Activated CD4-positive, alpha-beta T cell treated with anti-CD3 and anti-CD28 coated beads, Interleukin-2, amount 10 ng/mL, durations not matched to agents 7 days and 5 days (primary cell): ENCODE measurements at regions not wholly inside any gene's neighbourhood (a gene's known extent, or its start where the extent isn't known, plus 50 kb on each side); places are given as distances from the start of the nearest gene placed in this dataset.

Experiments used
- CTCF ChIA-PET: fragments of 350-600 bp; sonication (Branson Sonifier 250); formaldehyde crosslinking; loops from one replicate; lab custom pipeline; 2021; ENCODE audit warnings: antibody characterized with exemption; lab: Charles Lee
- POLR2A ChIA-PET: fragments of 350-600 bp; sonication (Branson Sonifier 250); formaldehyde crosslinking; loops from one replicate; lab custom pipeline; 2021; ENCODE audit warnings: antibody characterized with exemption; lab: Charles Lee
- DNase-seq: peaks from one replicate; pipeline ENCODE4 v3.0.0-alpha.2; 2020
- H3K27ac Mint-ChIP-seq: one replicate; pipeline ENCODE4 v1.8.0; 2021; ENCODE audit warnings: mild to moderate bottlenecking, moderate library complexity, mixed read lengths
- H3K27me3 Mint-ChIP-seq: one replicate; pipeline ENCODE4 v1.8.0; 2021; ENCODE audit warnings: mixed read lengths
- H3K36me3 Mint-ChIP-seq: one replicate; pipeline ENCODE4 v1.8.0; 2021; ENCODE audit warnings: low read depth, mixed read lengths
- H3K4me1 Mint-ChIP-seq: one replicate; pipeline ENCODE4 v1.8.0; 2021; ENCODE audit warnings: mixed read lengths
- H3K4me3 Mint-ChIP-seq: one replicate; pipeline ENCODE4 v1.8.0; 2021; ENCODE audit warnings: mild to moderate bottlenecking, moderate library complexity, mixed read lengths
- H3K9me3 Mint-ChIP-seq: one replicate; pipeline ENCODE4 v1.8.0; 2021; ENCODE audit warnings: mixed read lengths

DNA sequence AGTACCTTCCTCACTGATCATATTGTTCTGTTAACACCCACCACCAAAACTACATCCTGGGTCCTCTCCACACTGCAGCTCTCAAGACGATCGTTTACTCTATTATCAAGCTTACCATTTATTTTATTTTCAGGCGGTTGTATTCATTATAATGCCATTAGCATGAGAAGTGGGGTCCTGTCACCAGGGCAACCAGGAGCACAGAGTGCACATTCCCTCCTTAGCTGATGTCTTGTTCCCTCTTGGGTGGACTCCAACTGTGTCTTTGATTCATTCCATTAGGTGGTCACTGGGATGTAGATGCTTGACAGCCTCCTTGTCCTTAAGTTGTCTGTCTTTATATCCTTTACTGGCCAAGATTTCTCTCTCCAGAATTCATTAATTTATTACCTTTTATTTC lies 965.9 kb upstream of the EEF2KMT start:
- ChIA-PET CTCF (no interaction called here), POLR2A (no interaction called here)
- peaks cover 4% of the 10 kb centered on the region for H3K9me3 Mint-ChIP-seq

DNA sequence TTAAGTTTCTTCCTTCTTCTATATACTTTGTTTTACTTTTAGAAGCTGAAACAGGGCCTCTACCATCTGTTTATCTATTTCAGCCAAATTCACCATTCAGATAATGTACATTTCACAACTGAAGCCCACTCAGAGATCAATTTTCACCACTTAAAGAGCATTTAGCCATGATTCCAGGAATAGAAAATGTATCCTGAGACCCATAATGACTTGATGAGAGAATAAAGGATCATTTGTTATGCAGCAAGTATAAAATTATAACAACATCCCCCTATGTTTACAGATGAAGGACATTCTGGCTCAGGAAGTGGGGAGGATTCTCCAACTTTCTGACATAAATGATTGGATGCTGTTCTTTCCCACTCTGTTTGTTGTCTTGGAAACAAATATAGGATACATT lies 962.1 kb upstream of the EEF2KMT start:
- Mint-ChIP-seq H3K36me3 (no peaks in the 10 kb centered on the region), H3K4me3 (no peak overlapping the region), H3K4me1 (no peaks in the 10 kb centered on the region), H3K9me3 (no peaks in the 10 kb centered on the region), H3K27me3 (no peaks in the 10 kb centered on the region), H3K27ac (no peak overlapping the region)
- ChIA-PET POLR2A (no interaction called here), CTCF (no interaction called here)
- DNase-seq, result no peak

More for the DNA sequence above, 965.9 kb upstream of the EEF2KMT start:
- Mint-ChIP-seq H3K27ac (no peak overlapping the region), H3K4me1 (no peaks in the 10 kb centered on the region), H3K4me3 (no peak overlapping the region), H3K27me3 (no peaks in the 10 kb centered on the region), H3K36me3 (no peaks in the 10 kb centered on the region)
- DNase-seq, result no peak

DNA sequence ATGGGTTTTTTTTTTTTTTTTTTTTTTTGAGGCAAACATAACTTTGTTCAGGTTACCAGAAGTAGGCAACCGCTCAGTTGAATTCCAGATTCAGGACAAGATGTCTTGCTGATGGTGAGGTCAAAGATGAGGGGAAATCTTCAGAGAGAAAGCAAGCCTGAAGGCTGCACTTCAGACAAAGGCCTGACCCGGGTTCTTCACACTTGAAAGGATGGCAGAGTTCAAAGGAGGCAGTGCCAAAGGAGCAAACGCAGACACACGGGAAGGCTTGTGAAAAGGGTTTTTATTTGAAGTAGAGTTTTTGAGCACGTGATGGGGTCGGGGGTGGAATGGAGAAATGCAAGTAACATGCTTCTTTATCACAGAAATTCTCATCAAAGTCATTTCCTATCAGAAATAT lies 960.2 kb upstream of the EEF2KMT start:
- POLR2A ChIA-PET, result no interaction called here
- no peak overlapping the region for H3K4me3 Mint-ChIP-seq
- no peaks in the 10 kb centered on the region for H3K36me3 Mint-ChIP-seq
- no peaks in the 10 kb centered on the region for H3K9me3 Mint-ChIP-seq
- no peaks in the 10 kb centered on the region for H3K4me1 Mint-ChIP-seq
- no peak for DNase-seq
- CTCF ChIA-PET, result no interaction called here
- H3K27me3 Mint-ChIP-seq, result no peaks in the 10 kb centered on the region
- no peak overlapping the region for H3K27ac Mint-ChIP-seq

DNA sequence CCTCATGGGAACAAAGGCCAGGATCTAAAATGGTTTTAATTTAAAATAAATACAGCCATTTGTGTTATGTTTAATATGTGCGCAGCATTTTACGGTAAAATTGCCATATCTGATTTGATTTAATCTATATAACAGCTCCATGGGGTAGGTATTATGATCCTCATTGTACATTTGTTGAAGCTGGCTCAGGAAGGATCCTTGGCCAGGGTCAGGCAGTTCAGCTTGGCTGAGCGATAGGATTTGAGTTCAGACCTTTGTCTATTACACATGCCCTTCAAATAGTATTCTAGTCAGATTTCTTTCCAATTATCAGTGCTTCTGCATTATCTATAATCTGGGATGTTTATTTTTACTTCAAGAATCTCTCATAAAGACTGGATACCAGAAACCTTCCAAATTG lies 950.4 kb upstream of the EEF2KMT start:
- H3K4me1 Mint-ChIP-seq, result no peaks in the 10 kb centered on the region
- ChIA-PET POLR2A (no interaction called here), CTCF (no interaction called here)
- no peaks in the 10 kb centered on the region for H3K36me3 Mint-ChIP-seq
- no peaks in the 10 kb centered on the region for H3K27me3 Mint-ChIP-seq
- peaks cover 7% of the 10 kb centered on the region for H3K9me3 Mint-ChIP-seq
- no peak overlapping the region for H3K27ac Mint-ChIP-seq
- DNase-seq, result no peak
- H3K4me3 Mint-ChIP-seq, result no peak overlapping the region

- no peaks in the 10 kb centered on the region for H3K27me3 Mint-ChIP-seq
- H3K4me1 Mint-ChIP-seq, result no peaks in the 10 kb centered on the region
- H3K9me3 Mint-ChIP-seq, result peaks cover 11% of the 10 kb centered on the region
- ChIA-PET CTCF (no interaction called here), POLR2A (no interaction called here)
- no peak overlapping the region for H3K4me3 Mint-ChIP-seq
- no peak for DNase-seq
- H3K27ac Mint-ChIP-seq, result no peak overlapping the region
- H3K36me3 Mint-ChIP-seq, result no peaks in the 10 kb centered on the region
Measured at GRCh38 chr16:6047325-6047724, 949.7 kb upstream of the EEF2KMT start.

- Mint-ChIP-seq H3K9me3 (peaks cover 4% of the 10 kb centered on the region), H3K36me3 (no peaks in the 10 kb centered on the region), H3K27me3 (no peaks in the 10 kb centered on the region), H3K27ac (no peak overlapping the region), H3K4me3 (no peak overlapping the region), H3K4me1 (no peaks in the 10 kb centered on the region)
- POLR2A ChIA-PET, result no interaction called here
- CTCF ChIA-PET, result no interaction called here
- no peak for DNase-seq
Measured at GRCh38 chr16:6038941-6039645, 941.5 kb upstream of the EEF2KMT start.

DNA sequence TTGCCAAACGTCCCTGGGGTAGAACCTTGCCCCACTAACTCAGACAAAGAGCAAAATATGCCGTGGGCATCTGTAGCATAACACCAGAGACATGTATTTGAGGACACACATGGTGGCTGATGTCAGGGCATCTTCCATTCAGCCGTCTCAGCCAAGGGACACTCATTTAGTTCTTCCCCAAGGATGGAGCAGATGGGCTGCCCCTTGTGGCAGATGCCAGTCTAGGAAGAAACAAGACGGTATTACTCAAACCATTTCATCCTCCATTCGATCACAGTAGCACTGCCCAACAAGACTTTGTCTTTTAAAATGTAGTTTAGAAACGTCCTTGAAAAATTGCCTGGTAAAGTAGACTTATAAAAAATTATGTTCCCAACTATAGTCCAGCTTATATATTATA lies 937.6 kb upstream of the EEF2KMT start:
- ChIA-PET POLR2A (no interaction called here), CTCF (no interaction called here)
- no peak overlapping the region for H3K27ac Mint-ChIP-seq

GRCh38 chr16:6034511-6034910 lies 936.9 kb upstream of the EEF2KMT start:
- H3K27me3 Mint-ChIP-seq, result no peaks in the 10 kb centered on the region
- no peak overlapping the region for H3K4me3 Mint-ChIP-seq
- no peak for DNase-seq
- H3K36me3 Mint-ChIP-seq, result no peaks in the 10 kb centered on the region
- POLR2A ChIA-PET, result no interaction called here
- H3K9me3 Mint-ChIP-seq, result no peaks in the 10 kb centered on the region
- H3K4me1 Mint-ChIP-seq, result no peaks in the 10 kb centered on the region
- CTCF ChIA-PET, result no interaction called here
- H3K27ac Mint-ChIP-seq, result no peak overlapping the region

More for the DNA sequence above, 937.6 kb upstream of the EEF2KMT start:
- no peaks in the 10 kb centered on the region for H3K4me1 Mint-ChIP-seq
- DNase-seq, result no peak
- H3K27me3 Mint-ChIP-seq, result no peaks in the 10 kb centered on the region
- H3K9me3 Mint-ChIP-seq, result no peaks in the 10 kb centered on the region
- no peak overlapping the region for H3K4me3 Mint-ChIP-seq
- H3K36me3 Mint-ChIP-seq, result no peaks in the 10 kb centered on the region

DNA sequence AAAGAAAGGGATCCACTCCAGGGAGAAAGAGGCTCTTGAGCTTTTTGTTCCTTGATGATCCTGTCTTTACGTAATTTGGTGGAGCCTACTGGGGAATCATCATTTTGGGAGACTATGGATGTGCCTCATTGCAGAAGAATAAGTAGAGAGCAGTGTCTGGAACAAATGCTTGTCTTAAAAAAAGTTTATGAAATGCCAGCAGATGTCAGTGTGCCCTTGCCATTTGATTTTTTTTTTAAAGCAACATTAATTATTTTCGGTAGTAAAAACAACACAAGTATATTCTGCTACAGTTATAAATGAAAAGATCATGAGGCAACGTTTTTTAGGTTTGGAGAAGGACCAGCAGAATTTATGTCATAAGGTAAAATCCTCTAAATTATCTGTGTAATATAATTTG lies 934.8 kb upstream of the EEF2KMT start:
- POLR2A ChIA-PET, result no interaction called here
- no peaks in the 10 kb centered on the region for H3K27me3 Mint-ChIP-seq
- H3K4me1 Mint-ChIP-seq, result no peaks in the 10 kb centered on the region

GRCh38 chr16:6031567-6031966 lies 934.0 kb upstream of the EEF2KMT start:
- H3K27me3 Mint-ChIP-seq, result no peaks in the 10 kb centered on the region
- no peak for DNase-seq
- no peak overlapping the region for H3K27ac Mint-ChIP-seq
- no peaks in the 10 kb centered on the region for H3K4me1 Mint-ChIP-seq
- POLR2A ChIA-PET, result no interaction called here
- H3K9me3 Mint-ChIP-seq, result no peaks in the 10 kb centered on the region
- H3K4me3 Mint-ChIP-seq, result no peak overlapping the region
- CTCF ChIA-PET, result no interaction called here
- H3K36me3 Mint-ChIP-seq, result no peaks in the 10 kb centered on the region

More for the DNA sequence above, 934.8 kb upstream of the EEF2KMT start:
- Mint-ChIP-seq H3K27ac (no peak overlapping the region), H3K4me3 (no peak overlapping the region), H3K9me3 (no peaks in the 10 kb centered on the region), H3K36me3 (no peaks in the 10 kb centered on the region)
- DNase-seq, result no peak
- CTCF ChIA-PET, result no interaction called here

GRCh38 chr16:6031102-6031501 lies 933.5 kb upstream of the EEF2KMT start:
- Mint-ChIP-seq H3K4me1 (no peaks in the 10 kb centered on the region), H3K9me3 (no peaks in the 10 kb centered on the region), H3K4me3 (no peak overlapping the region), H3K27ac (no peak overlapping the region), H3K27me3 (no peaks in the 10 kb centered on the region), H3K36me3 (no peaks in the 10 kb centered on the region)
- no peak for DNase-seq
- ChIA-PET POLR2A (no interaction called here), CTCF (interaction anchor here (1.2 kb wide), 1 partner anchor 10 kb away, joined by 3 read pairs; no protein-coding TSS in a partner anchor)

DNA sequence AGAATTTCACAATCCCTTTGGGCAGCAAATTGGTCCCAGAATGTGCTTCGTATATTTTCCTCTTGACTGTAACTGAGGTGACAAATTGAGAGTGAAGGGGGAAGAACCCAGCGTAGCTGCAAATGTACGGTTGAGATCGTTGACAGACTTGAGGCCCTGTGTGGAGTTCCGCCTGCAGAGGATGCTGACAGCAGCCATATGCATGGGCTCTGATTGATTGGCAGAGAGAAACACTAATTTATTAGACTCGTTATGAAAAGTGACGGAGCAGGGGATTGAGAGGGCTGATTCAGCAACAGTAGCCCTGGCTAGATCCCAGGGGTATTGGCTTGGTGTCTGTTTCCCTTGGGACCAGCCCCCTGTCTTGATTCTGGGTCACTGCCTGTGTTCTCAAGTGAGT lies 930.1 kb upstream of the EEF2KMT start:
- H3K4me3 Mint-ChIP-seq, result no peak overlapping the region
- DNase-seq, result no peak
- H3K27me3 Mint-ChIP-seq, result no peaks in the 10 kb centered on the region
- no peaks in the 10 kb centered on the region for H3K9me3 Mint-ChIP-seq
- no peak overlapping the region for H3K27ac Mint-ChIP-seq
- CTCF ChIA-PET, result no interaction called here
- H3K36me3 Mint-ChIP-seq, result no peaks in the 10 kb centered on the region
- POLR2A ChIA-PET, result no interaction called here
- no peaks in the 10 kb centered on the region for H3K4me1 Mint-ChIP-seq

DNA sequence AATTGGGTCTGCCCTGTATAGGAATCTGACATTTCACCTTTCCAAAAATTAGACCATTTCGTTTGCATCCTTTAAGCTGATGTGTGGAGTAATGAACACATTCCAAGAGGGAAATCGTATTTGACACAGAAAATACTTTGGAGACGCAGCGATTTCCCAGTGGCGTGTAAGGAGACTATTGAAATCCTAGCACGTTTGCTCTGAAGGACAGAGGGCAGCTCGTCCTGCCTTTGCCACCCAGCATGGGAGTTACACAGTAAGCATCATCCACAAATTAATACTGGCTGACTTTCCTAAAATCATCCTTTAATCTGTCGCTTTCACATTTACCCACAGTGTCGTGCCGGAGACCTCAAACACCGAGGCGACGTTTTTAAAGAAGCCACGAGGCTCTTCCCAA lies 925.9 kb upstream of the EEF2KMT start:
- Mint-ChIP-seq H3K9me3 (no peaks in the 10 kb centered on the region), H3K4me1 (no peaks in the 10 kb centered on the region), H3K4me3 (no peak overlapping the region)

More for the DNA sequence above, 925.9 kb upstream of the EEF2KMT start:
- Mint-ChIP-seq H3K27me3 (peaks cover 4% of the 10 kb centered on the region), H3K36me3 (no peaks in the 10 kb centered on the region), H3K27ac (no peak overlapping the region)
- ChIA-PET POLR2A (no interaction called here), CTCF (no interaction called here)
- no peak for DNase-seq
